Activated B cell treated with CpG ODN at 0.5 μM for 24 hours (primary cell): ENCODE measurements at regions not wholly inside any gene's neighbourhood (a gene's known extent, or its start where the extent isn't known, plus 50 kb on each side); places are given as distances from the start of the nearest gene placed in this dataset.

Source experiments
- ATAC-seq: fragments of 200-7000 bp; cut with Tn5 transposase; one replicate; pipeline ENCODE4 v1.10.0; 2021; ENCODE audit warnings: low read depth, mild to moderate bottlenecking, moderate library complexity
- CTCF ChIA-PET: fragments of 350-600 bp; sonication (Branson Sonifier 250); formaldehyde crosslinking; loops from one replicate; lab custom pipeline; 2021; ENCODE audit warnings: antibody characterized with exemption; lab: Charles Lee
- POLR2A ChIA-PET: fragments of 350-600 bp; sonication (Branson Sonifier 250); formaldehyde crosslinking; loops from one replicate; lab custom pipeline; 2021; ENCODE audit warnings: antibody characterized with exemption; lab: Charles Lee
- DNase-seq: peaks from one replicate; pipeline ENCODE4 v3.0.0; 2022
- H3K27ac Mint-ChIP-seq: one replicate; pipeline ENCODE4 v1.8.0; 2020; ENCODE audit warnings: mixed read lengths
- H3K27me3 Mint-ChIP-seq: one replicate; pipeline ENCODE4 v1.8.0; 2021; ENCODE audit warnings: mixed read lengths
- H3K36me3 Mint-ChIP-seq: one replicate; pipeline ENCODE4 v1.8.0; 2021; ENCODE audit warnings: low read depth, mixed read lengths
- H3K4me1 Mint-ChIP-seq: one replicate; pipeline ENCODE4 v1.8.0; 2021; ENCODE audit warnings: mixed read lengths
- H3K4me3 Mint-ChIP-seq: one replicate; pipeline ENCODE4 v1.8.0; 2020; ENCODE audit warnings: mild to moderate bottlenecking, mixed read lengths
- H3K9me3 Mint-ChIP-seq: one replicate; pipeline ENCODE4 v1.8.0; 2020; ENCODE audit warnings: mixed read lengths
- CTCF ChIP-seq: fragments of 200-600 bp; IDR thresholded peaks from one replicate; pipeline ENCODE4 v1.8.0; 2022; ENCODE audit warnings: antibody characterized with exemption, mild to moderate bottlenecking
- intact Hi-C: fragments of 100-400 bp; cut with micrococcal nuclease; formaldehyde crosslinking; loops from one replicate; pipeline ENCODE4 v1.15.1; 2024

GRCh38 chr19:31058676-31059340 lies 290.4 kb downstream of the TSHZ3 start:
- no peaks in the 10 kb centered on the region for H3K27me3 Mint-ChIP-seq
- no peaks in the 10 kb centered on the region for H3K4me1 Mint-ChIP-seq
- no peak overlapping the region for H3K27ac Mint-ChIP-seq
- TF ChIP-seq CTCF, result no peak
- H3K36me3 Mint-ChIP-seq, result no peaks in the 10 kb centered on the region
- intact Hi-C loops, result no loop called here
- H3K9me3 Mint-ChIP-seq, result peaks cover 23% of the 10 kb centered on the region
- CTCF ChIA-PET, result no interaction called here
- POLR2A ChIA-PET, result no interaction called here
- ATAC-seq (no peak), DNase-seq (no peak)
- no peak overlapping the region for H3K4me3 Mint-ChIP-seq

- Mint-ChIP-seq H3K4me3 (no peak overlapping the region), H3K27ac (no peak overlapping the region), H3K36me3 (no peaks in the 10 kb centered on the region), H3K27me3 (no peaks in the 10 kb centered on the region), H3K4me1 (no peaks in the 10 kb centered on the region), H3K9me3 (peaks cover 18% of the 10 kb centered on the region)
- ChIA-PET CTCF (no interaction called here), POLR2A (no interaction called here)
- intact Hi-C loops, result no loop called here
- no peak for TF ChIP-seq CTCF
- DNase-seq, result no peak
- no peak for ATAC-seq
Observed at GRCh38 chr19:31057476-31057875, 291.8 kb downstream of the TSHZ3 start.

- Mint-ChIP-seq H3K36me3 (no peaks in the 10 kb centered on the region), H3K9me3 (peaks cover 12% of the 10 kb centered on the region), H3K27me3 (no peaks in the 10 kb centered on the region), H3K4me3 (no peak overlapping the region), H3K4me1 (no peaks in the 10 kb centered on the region), H3K27ac (no peak overlapping the region)
- DNase-seq (no peak), ATAC-seq (no peak)
- POLR2A ChIA-PET, result no interaction called here
- CTCF ChIA-PET, result no interaction called here
- intact Hi-C loops, result no loop called here
- TF ChIP-seq CTCF, result no peak
Observed at GRCh38 chr19:31055454-31055853, 293.8 kb downstream of the TSHZ3 start.

GRCh38 chr19:31054430-31054829 lies 294.8 kb downstream of the TSHZ3 start:
- no peak for DNase-seq
- H3K27me3 Mint-ChIP-seq, result no peaks in the 10 kb centered on the region
- POLR2A ChIA-PET, result no interaction called here

GRCh38 chr19:31049431-31049830 lies 299.8 kb downstream of the TSHZ3 start:
- DNase-seq (no peak), ATAC-seq (no peak)
- Mint-ChIP-seq H3K36me3 (no peaks in the 10 kb centered on the region), H3K4me3 (no peak overlapping the region), H3K4me1 (no peaks in the 10 kb centered on the region), H3K27me3 (no peaks in the 10 kb centered on the region), H3K9me3 (peaks cover 6% of the 10 kb centered on the region), H3K27ac (no peak overlapping the region)
- ChIA-PET CTCF (no interaction called here), POLR2A (no interaction called here)
- intact Hi-C loops, result no loop called here
- no peak for TF ChIP-seq CTCF

More at GRCh38 chr19:31054430-31054829, 294.8 kb downstream of the TSHZ3 start:
- intact Hi-C loops, result no loop called here
- no peak overlapping the region for H3K27ac Mint-ChIP-seq
- peaks cover 7% of the 10 kb centered on the region for H3K9me3 Mint-ChIP-seq
- ATAC-seq, result no peak
- no peak for TF ChIP-seq CTCF
- no peak overlapping the region for H3K4me3 Mint-ChIP-seq
- H3K4me1 Mint-ChIP-seq, result no peaks in the 10 kb centered on the region
- H3K36me3 Mint-ChIP-seq, result no peaks in the 10 kb centered on the region
- CTCF ChIA-PET, result no interaction called here
